NCI-H748 treated with DMSO at 0.1 percent for 48 hours (cell line): ENCODE measurements at regions not wholly inside any gene's neighbourhood (a gene's known extent, or its start where the extent isn't known, plus 50 kb on each side); places are given as distances from the start of the nearest gene placed in this dataset.

Experiments
- DNase-seq: peaks from one replicate; lab custom pipeline; 2025; lab: John Stamatoyannopoulos, UW

DNA sequence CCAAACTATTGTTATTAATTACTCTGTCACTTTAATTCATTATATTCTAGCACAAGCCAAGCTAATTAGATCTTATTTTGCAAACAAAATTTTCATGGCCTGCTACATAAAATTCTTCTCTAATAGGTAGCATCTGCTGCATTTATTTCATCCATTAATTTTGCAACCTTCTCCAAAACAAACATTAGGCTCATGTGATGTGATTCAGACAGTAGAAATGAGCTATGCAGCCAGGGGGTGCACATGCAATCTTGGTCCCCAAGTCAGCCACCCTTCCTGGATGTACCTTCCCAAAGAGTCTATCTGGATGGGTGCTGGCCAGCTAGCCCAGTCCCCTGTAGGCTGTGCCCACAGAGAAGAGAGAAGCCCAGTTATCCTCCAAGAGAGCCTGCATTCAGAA is 242.1 kb upstream of the OSR1 start:
- no peak for DNase-seq

DNA sequence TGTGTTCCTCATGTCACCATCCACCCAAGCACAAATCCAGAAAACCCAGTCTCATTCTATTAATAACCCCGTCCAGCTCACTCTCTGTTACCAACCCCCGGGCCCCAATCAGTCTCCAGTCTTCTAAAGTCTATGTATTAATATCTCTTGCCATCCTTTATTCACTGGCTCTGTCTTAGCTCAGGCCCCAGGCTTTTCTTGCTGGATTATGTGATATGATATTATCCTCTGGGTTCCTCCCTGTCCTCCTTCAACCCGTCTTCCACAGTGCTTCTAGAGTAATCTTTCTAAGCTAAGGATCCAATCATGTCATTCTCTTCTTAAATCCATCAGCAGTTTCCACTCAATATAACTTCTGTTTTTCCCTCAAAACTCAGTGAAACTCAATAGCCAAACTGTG is 240.5 kb upstream of the OSR1 start:
- no peak for DNase-seq

DNA sequence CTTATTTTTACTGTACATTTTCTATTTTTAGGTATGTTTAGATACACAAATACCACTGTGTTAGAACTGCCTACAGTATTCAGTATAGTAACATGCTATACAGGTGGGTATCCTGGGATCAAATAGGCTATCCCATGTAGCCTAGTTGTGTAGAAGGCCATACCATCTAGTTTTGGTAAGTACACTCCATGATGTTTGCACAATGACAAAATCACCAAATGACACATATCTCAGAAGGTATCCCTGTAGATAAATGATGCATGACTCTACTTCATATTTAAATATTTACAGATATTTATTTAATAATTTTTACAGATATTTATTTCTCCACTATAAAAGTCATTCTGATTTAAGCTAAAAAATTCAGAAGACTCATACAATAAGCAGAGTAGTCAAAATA is 233.8 kb upstream of the OSR1 start:
- DNase-seq = no peak

- DNase-seq = no peak
These were observed 231.4 kb upstream of the OSR1 start for GRCh38 chr2:19589791-19590190.

- DNase-seq = no peak
These were observed 222.4 kb upstream of the OSR1 start for GRCh38 chr2:19580830-19581229.

GRCh38 chr2:19580264-19580663 is 221.8 kb upstream of the OSR1 start:
- DNase-seq = no peak

GRCh38 chr2:19579461-19579860 is 221.0 kb upstream of the OSR1 start:
- no peak for DNase-seq

- no peak for DNase-seq
These were observed 219.3 kb upstream of the OSR1 start for GRCh38 chr2:19577723-19578122.

- DNase-seq = no peak
These were observed 218.0 kb upstream of the OSR1 start for GRCh38 chr2:19576411-19576810.

DNA sequence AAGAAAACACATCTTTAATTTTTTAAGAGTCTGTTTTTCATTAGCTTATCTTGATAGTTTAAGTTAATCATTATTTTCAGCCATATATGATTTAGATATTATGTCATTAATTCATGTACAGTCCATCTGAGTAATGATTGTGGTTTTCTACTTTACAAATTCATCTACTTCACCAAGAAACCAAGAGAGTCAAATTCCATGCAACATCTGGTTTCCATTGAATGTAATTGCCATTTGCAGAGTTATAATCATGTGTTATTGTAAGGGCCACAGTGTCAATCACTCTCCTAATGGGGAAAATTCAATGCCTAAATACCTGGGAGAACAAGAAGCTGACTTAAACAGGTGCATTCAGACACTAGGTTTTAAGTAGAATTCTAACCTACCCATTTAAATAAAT is 217.2 kb upstream of the OSR1 start:
- DNase-seq = no peak

DNA sequence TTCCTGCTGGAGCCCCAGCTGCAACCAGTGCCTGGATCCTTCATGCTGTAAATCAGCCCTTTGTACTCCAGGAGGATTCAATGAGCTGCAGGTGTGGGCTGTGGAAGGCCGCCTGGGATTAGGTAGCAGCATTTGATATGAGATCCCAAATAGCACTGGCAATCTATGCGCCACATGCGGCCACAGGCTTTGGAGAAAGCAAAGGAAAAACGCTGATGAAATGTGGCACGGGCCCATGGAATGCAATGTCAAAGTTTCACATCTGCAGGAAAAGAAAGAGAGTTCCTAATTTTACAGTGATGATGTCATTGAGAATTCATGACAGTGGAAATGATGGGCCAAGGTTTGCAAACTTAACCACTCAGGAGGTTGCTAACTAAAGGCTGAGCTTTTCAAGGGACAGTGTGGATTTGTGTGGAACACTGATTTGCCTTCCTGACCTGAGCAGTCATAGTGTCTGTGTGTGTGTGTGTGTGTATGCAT is 216.4 kb upstream of the OSR1 start:
- DNase-seq = no peak

- no peak for DNase-seq
These were observed 215.4 kb upstream of the OSR1 start for GRCh38 chr2:19573784-19574183.

- no peak for DNase-seq
These were observed 213.3 kb upstream of the OSR1 start for GRCh38 chr2:19571773-19572172.

GRCh38 chr2:19569300-19569791 is 210.9 kb upstream of the OSR1 start:
- no peak for DNase-seq

DNA sequence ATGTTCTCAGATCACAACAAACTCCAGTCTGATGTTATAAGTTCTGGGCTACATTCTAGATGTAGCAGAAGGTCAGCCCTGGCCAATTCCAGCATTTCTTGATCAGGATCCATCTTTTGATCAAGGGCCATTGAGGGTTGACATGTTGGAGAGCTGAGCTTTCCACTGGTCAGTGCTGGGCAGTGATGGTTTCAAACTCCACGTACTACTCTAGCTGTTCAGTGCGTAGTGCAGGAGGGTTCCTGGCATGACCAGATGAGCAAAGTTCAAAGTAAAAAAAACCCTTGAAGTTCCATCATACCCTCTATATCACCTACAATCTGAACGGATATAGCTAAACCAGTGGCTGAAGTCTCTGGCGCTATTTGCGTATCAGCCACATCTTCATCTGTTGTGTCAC is 210.4 kb upstream of the OSR1 start:
- DNase-seq = no peak

DNA sequence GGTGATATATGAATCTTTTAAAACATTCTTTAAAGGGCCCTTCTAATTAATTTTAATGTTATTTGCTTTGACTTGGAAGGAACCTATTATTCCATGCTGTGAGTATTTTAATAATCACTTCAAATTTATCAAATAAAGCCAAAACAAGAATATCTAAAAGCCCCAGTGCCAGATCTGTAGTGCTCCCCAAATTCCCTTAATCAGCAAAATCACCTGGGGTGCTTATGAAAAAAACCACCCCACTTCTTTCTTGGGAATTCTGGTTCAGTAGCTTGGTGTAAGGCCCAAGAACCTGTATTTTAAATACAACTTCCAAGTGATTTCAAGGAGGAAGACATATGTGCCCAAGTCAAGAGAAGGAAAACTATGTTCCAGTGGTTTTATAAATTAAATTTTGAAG is 202.4 kb upstream of the OSR1 start:
- DNase-seq = no peak

DNA sequence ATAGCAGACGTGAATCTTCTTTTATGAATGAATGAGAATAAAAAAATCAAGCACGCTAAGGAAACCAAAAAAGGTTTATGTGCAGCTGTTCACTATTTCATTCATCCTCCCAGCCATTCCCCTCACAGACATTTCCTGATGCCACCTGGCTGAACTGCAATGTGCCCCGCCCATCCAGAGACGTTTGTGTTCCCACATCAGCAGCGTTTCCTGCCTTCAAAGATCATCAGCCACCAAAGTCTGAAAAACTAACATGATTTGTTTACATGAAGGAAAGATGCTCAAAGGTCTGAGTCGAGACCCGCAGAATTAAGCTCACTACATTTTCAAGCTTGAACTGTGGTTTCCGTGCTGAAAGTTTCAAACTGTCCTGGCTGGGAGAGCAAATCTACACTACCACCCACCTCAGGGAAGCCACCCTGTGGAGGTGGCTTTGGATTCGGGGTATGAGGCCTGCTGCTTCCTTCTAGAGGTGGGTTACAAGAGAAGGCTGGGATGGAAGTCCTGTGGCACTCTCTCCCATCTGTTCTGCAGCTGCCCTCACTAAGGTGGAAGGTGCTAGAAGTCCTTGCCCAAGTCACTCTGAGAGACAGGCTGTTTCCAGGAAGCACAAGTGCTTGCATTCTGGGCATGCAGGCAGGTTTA is 201.3 kb upstream of the OSR1 start:
- no peak for DNase-seq

GRCh38 chr2:19556648-19557047 is 198.2 kb upstream of the OSR1 start:
- DNase-seq = no peak

DNA sequence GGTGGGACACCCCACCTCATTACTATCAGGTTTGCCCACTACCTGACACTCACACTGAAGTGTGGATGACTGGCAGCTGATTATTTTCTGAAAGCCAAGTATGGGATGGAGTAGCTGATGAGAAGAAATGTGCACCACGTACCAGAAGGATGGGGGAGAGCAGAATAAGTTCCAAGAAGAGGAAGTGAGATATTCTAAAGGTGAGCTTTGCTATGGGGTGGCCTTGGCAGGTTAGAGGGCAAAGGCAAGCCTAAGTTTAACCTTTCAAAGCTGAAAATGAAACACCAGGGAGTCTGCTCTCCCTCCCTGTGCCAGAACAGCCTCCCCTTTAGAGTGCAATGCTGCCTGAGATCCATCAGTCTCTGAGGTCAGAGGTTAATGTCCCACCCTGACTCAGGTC is 196.1 kb upstream of the OSR1 start:
- DNase-seq = no peak

GRCh38 chr2:19552270-19552669 is 193.8 kb upstream of the OSR1 start:
- DNase-seq = no peak

DNA sequence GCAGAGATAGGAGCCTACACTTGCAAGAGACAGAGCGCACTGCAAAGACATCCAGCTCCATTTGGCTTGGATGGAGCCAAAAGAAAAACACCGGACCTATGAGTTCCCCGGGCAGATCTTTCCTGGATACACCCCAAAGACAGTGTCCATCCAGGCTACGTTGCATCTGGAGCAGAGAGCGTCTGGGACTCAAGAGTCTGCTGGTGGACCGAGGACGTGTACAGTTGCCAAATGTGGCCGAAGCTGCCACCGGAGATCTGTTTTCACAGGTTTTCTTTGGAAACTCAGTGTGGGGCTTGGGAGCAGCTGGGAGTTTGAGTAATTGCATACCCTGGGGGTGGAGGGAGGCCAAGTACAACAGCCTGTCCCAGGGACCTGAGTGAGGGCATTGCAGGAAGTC is 192.3 kb upstream of the OSR1 start:
- no peak for DNase-seq

GRCh38 chr2:19549821-19550220 is 191.4 kb upstream of the OSR1 start:
- DNase-seq = no peak

- no peak for DNase-seq
These were observed 189.7 kb upstream of the OSR1 start for GRCh38 chr2:19548116-19548515.

DNA sequence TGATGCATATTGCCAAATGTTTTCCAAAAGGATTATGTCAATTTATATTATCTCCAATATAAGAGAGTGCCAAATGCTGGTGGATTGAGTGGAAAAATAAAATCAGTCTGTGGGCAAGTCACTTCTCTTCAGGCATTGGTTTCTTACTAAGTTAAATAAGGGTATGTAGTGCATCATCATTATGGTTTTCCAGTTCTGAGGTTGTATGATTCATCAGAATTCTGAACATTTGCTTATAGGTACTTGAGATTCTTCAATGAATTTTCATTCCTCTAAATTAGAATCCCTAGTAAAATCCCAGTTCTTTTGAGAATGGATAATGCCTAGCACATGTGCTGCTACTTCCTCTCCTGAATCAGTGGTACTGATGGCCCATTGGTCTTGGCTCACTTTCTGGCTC is 188.9 kb upstream of the OSR1 start:
- no peak for DNase-seq
